Progenitor cell of endocrine pancreas (in vitro differentiated cells): ENCODE measurements at regions not wholly inside any gene's neighbourhood (a gene's known extent, or its start where the extent isn't known, plus 50 kb on each side); places are given as distances from the start of the nearest gene placed in this dataset.

Source experiments
- DNase-seq: peaks from one replicate; pipeline ENCODE4 v3.0.0; 2021; ENCODE audit warnings: low spot score; ENCODE audit not compliant: unreplicated experiment
- H3K27ac Mint-ChIP-seq: 2 replicates; pipeline ENCODE4 v1.8.0; 2021; ENCODE audit warnings: mild to moderate bottlenecking, moderate library complexity, mixed read lengths
- H3K27me3 Mint-ChIP-seq: 2 replicates; pipeline ENCODE4 v1.8.0; 2021; ENCODE audit warnings: mixed read lengths
- H3K36me3 Mint-ChIP-seq: 2 replicates; pipeline ENCODE4 v1.8.0; 2022; ENCODE audit warnings: mixed read lengths; ENCODE audit not compliant: insufficient read depth
- H3K4me1 Mint-ChIP-seq: 2 replicates; pipeline ENCODE4 v1.8.0; 2021; ENCODE audit warnings: low read depth, mixed read lengths
- H3K4me3 Mint-ChIP-seq: 2 replicates; pipeline ENCODE4 v1.8.0; 2021; ENCODE audit warnings: low read depth, mild to moderate bottlenecking, moderate library complexity, mixed read lengths
- H3K9me3 Mint-ChIP-seq: 2 replicates; pipeline ENCODE4 v1.8.0; 2021; ENCODE audit warnings: low read depth, mixed read lengths
- CTCF ChIP-seq: fragments of 200-600 bp; sonication (generic); IDR thresholded peaks from one replicate; pipeline ENCODE4 v1.5.0; 2021; ENCODE audit warnings: antibody characterized with exemption, mild to moderate bottlenecking; ENCODE audit not compliant: unreplicated experiment

- Mint-ChIP-seq H3K9me3 (peaks cover 33% of the 10 kb centered on the region), H3K27me3 (no peaks in the 10 kb centered on the region), H3K36me3 (peaks cover 3% of the 10 kb centered on the region), H3K4me3 (no peak overlapping the region), H3K27ac (no peak overlapping the region), H3K4me1 (no peaks in the 10 kb centered on the region)
- no peak for TF ChIP-seq CTCF
- no peak for DNase-seq
Measured at GRCh38 chr5:12730354-12730753, 826.1 kb upstream of the CTNND2 start.

- H3K4me3 Mint-ChIP-seq: no peak overlapping the region
- TF ChIP-seq CTCF: no peak
- H3K9me3 Mint-ChIP-seq: peaks cover 3% of the 10 kb centered on the region
- no peak overlapping the region for H3K27ac Mint-ChIP-seq
- DNase-seq: no peak
- no peaks in the 10 kb centered on the region for H3K4me1 Mint-ChIP-seq
- no peaks in the 10 kb centered on the region for H3K27me3 Mint-ChIP-seq
- H3K36me3 Mint-ChIP-seq: no peaks in the 10 kb centered on the region
Measured at GRCh38 chr5:12716664-12717063, 812.4 kb upstream of the CTNND2 start.

GRCh38 chr5:12707560-12707959 lies 803.3 kb upstream of the CTNND2 start:
- TF ChIP-seq CTCF: no peak
- H3K9me3 Mint-ChIP-seq: no peaks in the 10 kb centered on the region
- no peaks in the 10 kb centered on the region for H3K4me1 Mint-ChIP-seq
- no peaks in the 10 kb centered on the region for H3K27me3 Mint-ChIP-seq
- DNase-seq: no peak
- H3K36me3 Mint-ChIP-seq: no peaks in the 10 kb centered on the region
- H3K4me3 Mint-ChIP-seq: no peak overlapping the region
- H3K27ac Mint-ChIP-seq: no peak overlapping the region

GRCh38 chr5:12704955-12705354 lies 800.7 kb upstream of the CTNND2 start:
- Mint-ChIP-seq H3K36me3 (no peaks in the 10 kb centered on the region), H3K27me3 (no peaks in the 10 kb centered on the region), H3K9me3 (no peaks in the 10 kb centered on the region), H3K27ac (no peak overlapping the region), H3K4me1 (no peaks in the 10 kb centered on the region), H3K4me3 (no peak overlapping the region)
- no peak for DNase-seq
- TF ChIP-seq CTCF: peak; percentile 47

GRCh38 chr5:12703254-12703653 lies 799.0 kb upstream of the CTNND2 start:
- Mint-ChIP-seq H3K4me3 (no peak overlapping the region), H3K27me3 (no peaks in the 10 kb centered on the region)

More at GRCh38 chr5:12703254-12703653, 799.0 kb upstream of the CTNND2 start:
- Mint-ChIP-seq H3K36me3 (no peaks in the 10 kb centered on the region), H3K27ac (no peak overlapping the region), H3K9me3 (no peaks in the 10 kb centered on the region), H3K4me1 (no peaks in the 10 kb centered on the region)
- TF ChIP-seq CTCF: no peak
- no peak for DNase-seq
